ENCODE measurements at regions not wholly inside any gene's neighbourhood (a gene's known extent, or its start where the extent isn't known, plus 50 kb on each side); places are given as distances from the start of the nearest gene placed in this dataset.

- TF ChIP-seq, protein P1, sequence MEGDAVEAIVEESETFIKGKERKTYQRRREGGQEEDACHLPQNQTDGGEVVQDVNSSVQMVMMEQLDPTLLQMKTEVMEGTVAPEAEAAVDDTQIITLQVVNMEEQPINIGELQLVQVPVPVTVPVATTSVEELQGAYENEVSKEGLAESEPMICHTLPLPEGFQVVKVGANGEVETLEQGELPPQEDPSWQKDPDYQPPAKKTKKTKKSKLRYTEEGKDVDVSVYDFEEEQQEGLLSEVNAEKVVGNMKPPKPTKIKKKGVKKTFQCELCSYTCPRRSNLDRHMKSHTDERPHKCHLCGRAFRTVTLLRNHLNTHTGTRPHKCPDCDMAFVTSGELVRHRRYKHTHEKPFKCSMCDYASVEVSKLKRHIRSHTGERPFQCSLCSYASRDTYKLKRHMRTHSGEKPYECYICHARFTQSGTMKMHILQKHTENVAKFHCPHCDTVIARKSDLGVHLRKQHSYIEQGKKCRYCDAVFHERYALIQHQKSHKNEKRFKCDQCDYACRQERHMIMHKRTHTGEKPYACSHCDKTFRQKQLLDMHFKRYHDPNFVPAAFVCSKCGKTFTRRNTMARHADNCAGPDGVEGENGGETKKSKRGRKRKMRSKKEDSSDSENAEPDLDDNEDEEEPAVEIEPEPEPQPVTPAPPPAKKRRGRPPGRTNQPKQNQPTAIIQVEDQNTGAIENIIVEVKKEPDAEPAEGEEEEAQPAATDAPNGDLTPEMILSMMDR (conservative IDR thresholded peaks at IDR 0.05; ENCODE audit: low read length), result no peak
- TF ChIP-seq EZH2phosphoT487 (IDR thresholded peaks at IDR 0.05; ENCODE audit: borderline replicate concordance), result no peak
Measured at GRCh38 chr10:44178856-44179255, 206.0 kb downstream of the CXCL12 start.
